ENCODE measurements at regions not wholly inside any gene's neighbourhood (a gene's known extent, or its start where the extent isn't known, plus 50 kb on each side); places are given as distances from the start of the nearest gene placed in this dataset.

DNA sequence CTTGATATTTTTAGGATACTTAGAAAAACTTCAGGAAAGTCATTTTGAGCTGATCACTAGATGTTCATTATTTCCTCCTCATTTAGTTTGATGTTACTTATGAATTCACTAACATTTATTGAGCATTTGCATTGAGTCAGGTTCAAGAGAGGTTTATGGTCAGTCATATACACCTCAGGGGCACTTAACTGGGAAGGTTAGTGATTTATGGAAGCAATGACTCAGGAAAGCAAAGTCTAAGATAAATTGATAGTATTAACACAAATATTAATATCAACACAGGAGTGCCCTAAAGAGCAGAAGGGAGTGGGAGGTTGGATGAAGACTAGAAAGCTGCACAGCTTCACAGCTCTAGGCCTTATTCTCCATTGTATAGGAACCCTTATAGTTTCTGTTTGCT lies 177.0 kb upstream of the TNFAIP3 start:
- no peak for DNase-seq (ENCODE audit: low spot score)

- DNase-seq (ENCODE audit: low spot score) = no peak
Measured at GRCh38 chr6:137690721-137691120, 176.3 kb upstream of the TNFAIP3 start.

GRCh38 chr6:137692308-137692707 lies 174.8 kb upstream of the TNFAIP3 start:
- DNase-seq (ENCODE audit: low spot score) = no peak

DNA sequence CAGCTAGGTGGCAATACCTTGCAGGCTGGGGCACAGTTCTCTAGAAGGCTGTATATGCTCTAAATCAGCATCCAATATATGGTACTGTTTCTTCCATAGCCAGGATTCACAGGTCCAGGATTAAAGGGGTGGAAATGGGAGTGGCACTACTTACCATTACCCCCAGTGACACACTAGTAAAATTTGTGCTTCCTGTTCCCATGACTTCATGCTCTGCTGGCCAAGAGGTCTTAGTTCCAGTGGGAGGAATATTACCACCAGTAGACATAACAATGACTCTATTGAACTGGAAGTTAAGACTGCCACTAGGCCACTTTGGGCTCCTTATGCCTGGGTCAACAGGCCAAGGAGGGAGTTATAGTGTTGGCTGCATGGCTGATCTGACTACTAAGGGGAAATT lies 174.3 kb upstream of the TNFAIP3 start:
- no peak for DNase-seq (ENCODE audit: low spot score)

DNA sequence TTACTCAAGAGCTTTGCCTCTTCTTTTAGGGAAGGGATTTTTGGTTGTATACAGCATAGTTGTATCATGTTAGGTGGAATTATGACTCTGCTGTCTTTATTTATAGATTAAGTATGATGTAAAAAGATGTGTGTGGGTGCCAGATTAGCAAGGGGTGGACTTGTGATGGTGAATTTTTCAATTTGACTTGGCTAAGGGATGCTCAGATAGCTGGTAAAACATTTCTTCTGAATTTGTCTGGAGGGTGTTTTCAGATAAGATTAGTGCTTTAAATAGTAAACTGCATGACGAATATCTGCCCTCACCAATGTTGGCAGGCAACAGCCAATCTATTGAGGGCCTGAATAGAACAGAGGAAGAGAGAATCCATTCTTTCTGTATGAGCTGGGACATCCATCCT lies 173.3 kb upstream of the TNFAIP3 start:
- no peak for DNase-seq (ENCODE audit: low spot score)

GRCh38 chr6:137696765-137697164 lies 170.3 kb upstream of the TNFAIP3 start:
- DNase-seq (ENCODE audit: low spot score) = no peak

- peak; percentile 57 for DNase-seq (ENCODE audit: low spot score)
Measured at GRCh38 chr6:137697267-137697938, 169.7 kb upstream of the TNFAIP3 start.

DNA sequence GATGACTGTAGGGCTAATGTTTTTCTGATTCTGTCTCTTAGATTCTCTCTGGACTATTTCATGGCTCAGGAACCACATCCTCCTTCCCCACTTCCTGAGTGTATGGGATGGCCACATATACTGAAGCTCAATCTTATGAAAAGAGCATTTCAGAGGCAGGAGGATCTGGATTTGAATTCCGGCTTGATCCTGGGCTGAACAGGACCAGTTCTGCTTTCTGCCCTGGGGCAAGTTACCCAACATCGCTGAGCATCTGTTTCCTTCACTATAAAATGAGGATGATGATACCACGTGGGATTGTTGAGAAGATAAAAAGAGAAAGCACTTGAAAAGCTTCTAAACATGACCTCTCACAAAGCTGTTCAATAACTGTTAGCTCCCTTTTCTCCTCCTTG lies 168.4 kb upstream of the TNFAIP3 start:
- no peak for DNase-seq (ENCODE audit: low spot score)

- no peak for DNase-seq (ENCODE audit: low spot score)
Measured at GRCh38 chr6:137699031-137699683, 167.9 kb upstream of the TNFAIP3 start.

DNA sequence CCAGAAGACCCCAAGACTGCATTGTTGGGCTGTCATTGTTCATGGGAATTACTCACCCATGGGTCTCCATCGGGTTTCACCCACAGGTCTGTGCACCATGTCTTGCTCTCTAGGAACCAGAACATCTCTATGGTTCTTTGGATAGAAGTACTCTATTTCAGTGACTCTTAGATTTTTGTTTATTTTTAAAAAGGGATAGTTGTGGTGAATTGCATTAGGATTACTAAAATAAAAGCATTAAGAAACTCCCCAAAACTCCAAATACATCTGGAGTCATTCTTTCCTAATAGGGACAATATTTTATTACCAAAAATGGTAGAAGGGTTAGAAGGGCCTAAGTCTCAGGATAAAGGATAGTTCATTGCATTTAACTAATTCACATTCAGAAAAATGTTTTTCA lies 166.9 kb upstream of the TNFAIP3 start:
- DNase-seq (ENCODE audit: low spot score) = no peak

GRCh38 chr6:137700751-137701477 lies 166.1 kb upstream of the TNFAIP3 start:
- no peak for DNase-seq (ENCODE audit: low spot score)

- DNase-seq (ENCODE audit: low spot score) = no peak
Measured at GRCh38 chr6:137701942-137702341, 165.1 kb upstream of the TNFAIP3 start.

GRCh38 chr6:137702791-137703424 lies 164.2 kb upstream of the TNFAIP3 start:
- DNase-seq (ENCODE audit: low spot score) = no peak

- no peak for DNase-seq (ENCODE audit: low spot score)
Measured at GRCh38 chr6:137704802-137705159, 162.3 kb upstream of the TNFAIP3 start.

DNA sequence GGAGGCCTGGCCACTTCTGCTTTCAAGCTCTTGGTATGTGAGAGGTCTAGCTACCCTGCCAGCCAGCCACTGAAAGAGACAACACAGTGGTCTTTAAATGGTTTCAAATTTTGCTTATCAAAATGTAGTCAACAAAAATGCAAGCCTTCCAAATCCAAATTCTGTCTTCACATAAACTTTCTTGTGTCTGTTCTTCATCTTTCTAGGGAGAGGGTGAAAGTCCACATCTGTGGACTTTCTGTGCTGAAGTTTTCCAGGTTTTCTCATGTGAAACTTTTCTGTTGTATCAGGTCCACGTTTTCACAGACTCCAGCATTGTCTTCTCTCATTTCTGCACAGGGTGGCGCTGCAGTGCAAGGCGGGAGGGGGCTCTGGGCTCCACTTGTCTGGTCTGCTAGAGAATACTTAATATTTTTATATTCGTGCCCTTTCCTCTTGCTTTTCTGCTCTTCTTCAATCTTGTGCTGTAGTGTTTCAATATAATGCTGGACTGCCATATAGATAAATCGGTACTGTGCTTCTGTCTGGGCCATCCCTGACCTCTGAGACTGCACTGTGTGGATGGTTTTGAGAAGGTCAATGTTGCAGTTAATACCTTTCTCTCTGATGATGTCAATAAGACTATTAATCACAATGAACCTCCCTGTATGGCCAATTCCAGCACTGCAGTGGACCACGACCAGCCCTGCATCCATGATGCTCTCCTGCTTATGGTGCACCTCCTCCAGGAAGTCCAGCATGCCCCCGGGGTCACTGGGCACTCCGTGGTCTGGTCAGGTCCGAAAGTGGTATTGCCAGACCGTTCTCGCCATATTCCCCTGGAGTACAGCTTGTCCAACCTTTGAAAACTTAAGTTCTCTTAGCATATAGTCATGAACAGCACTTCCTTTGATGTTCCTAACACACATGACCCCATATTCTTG lies 161.6 kb upstream of the TNFAIP3 start:
- DNase-seq (ENCODE audit: low spot score) = peak; percentile 72

DNA sequence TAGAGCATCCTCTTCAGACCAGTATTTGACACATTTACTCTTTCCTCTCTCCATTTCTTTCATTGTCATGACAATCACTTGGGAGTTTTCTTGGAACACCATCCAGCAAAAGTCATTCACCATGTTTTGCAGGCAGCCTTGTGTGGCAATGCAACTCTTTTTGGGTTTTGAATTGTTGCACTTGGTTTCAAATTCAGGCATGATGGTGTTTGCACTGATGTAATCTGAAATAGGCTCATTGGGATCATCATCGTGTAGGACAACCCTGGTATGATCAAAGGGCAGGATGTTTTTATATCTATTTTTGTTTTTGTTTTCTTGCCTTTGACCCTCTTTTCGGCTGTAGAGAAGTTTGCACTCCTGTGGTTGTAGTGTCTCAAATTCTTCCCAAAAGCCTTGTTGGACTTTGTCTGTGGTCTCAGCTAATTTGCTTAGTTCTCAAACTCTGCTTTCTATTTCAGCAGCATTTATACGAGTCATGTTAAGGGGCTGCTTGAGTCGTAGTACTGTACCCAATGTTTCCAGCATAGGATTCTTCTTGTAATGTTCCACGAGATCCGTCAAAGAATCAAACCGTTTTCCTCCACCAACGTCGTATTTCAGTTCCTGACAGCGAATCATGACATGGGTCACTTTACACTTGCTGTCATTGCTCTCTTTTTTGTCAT lies 160.8 kb upstream of the TNFAIP3 start:
- DNase-seq (ENCODE audit: low spot score) = no peak

GRCh38 chr6:137707038-137707589 lies 159.9 kb upstream of the TNFAIP3 start:
- DNase-seq (ENCODE audit: low spot score) = no peak

DNA sequence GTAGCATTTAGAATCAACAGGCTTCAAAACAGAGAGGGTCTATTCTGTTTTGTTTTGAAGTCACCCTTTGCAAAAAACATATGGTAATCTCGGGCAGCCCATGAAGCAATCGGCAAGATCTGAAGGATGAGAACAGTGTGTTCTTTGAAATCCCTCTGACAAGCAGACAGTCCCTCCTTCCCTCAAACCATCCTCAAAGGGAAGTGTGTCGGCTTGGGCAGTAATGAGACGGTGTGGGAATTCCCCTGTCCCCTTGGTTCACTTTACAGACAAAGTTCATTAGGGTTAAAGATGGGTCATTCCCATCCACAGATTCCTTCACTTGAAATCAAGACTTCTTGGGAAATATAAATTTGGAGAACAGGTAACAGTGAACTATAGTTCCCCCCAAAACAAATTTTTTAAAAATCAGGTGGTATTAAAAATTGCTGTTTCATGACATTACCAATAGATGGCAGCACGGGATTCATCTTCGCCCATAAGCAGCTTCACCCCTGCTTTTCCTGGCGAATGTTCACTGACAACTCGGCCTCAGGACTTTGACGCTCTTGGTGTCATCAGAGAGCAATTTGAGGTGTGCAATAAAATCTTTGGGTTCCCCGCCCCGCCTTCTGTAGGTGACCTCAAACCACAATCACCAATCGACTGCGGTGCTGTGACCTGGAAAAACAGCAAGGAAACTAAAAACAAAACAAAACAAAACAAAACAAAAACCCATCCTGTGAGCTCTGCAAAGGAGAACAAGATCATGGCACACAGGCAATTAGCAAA lies 159.3 kb upstream of the TNFAIP3 start:
- peak; percentile 84 for DNase-seq (ENCODE audit: low spot score)

- no peak for DNase-seq (ENCODE audit: low spot score)
Measured at GRCh38 chr6:137708481-137708880, 158.6 kb upstream of the TNFAIP3 start.

All from mucosa of gallbladder (tissue), 1 donor.